VCaP (cell line): ENCODE measurements at regions not wholly inside any gene's neighbourhood (a gene's known extent, or its start where the extent isn't known, plus 50 kb on each side); places are given as distances from the start of the nearest gene placed in this dataset.

Experiments
- H3K27ac ChIP-seq: fragments of 450-650 bp; 2 replicates; pipeline ENCODE4 v1.5.1; 2017
- CTCF ChIP-seq: fragments of 450-650 bp; conservative IDR thresholded peaks from 2 replicates; pipeline ENCODE4 v1.5.1; 2017; ENCODE audit warnings: mild to moderate bottlenecking, moderate library complexity

- no peak overlapping the region for H3K27ac ChIP-seq
- no peak for TF ChIP-seq CTCF
These were observed 92.9 kb upstream of the SOD1 start for GRCh38 chr21:31566611-31567010.

GRCh38 chr21:31566064-31566463, 93.4 kb upstream of the SOD1 start:
- TF ChIP-seq CTCF: peak; percentile 41; the same call in 1 of the 2 replicates
- no peak overlapping the region for H3K27ac ChIP-seq

- no peak for TF ChIP-seq CTCF
- H3K27ac ChIP-seq: no peak overlapping the region
These were observed 95.1 kb upstream of the SOD1 start for GRCh38 chr21:31564439-31564838.

- H3K27ac ChIP-seq: no peak overlapping the region
These were observed 99.0 kb upstream of the SOD1 start for GRCh38 chr21:31560479-31560878.

GRCh38 chr21:31559368-31560119, 99.9 kb upstream of the SOD1 start:
- no peak for TF ChIP-seq CTCF
- H3K27ac ChIP-seq: peak overlapping the region; percentile 87

More at GRCh38 chr21:31560479-31560878, 99.0 kb upstream of the SOD1 start:
- TF ChIP-seq CTCF: no peak

GRCh38 chr21:31558962-31559367, 100.5 kb upstream of the SOD1 start:
- TF ChIP-seq CTCF: peak; percentile 85
- peak overlapping the region; percentile 87 for H3K27ac ChIP-seq

GRCh38 chr21:31558189-31558961, 101.1 kb upstream of the SOD1 start:
- peak overlapping the region; percentile 87 for H3K27ac ChIP-seq
- TF ChIP-seq CTCF: no peak
